ENCODE measurements at regions not wholly inside any gene's neighbourhood (a gene's known extent, or its start where the extent isn't known, plus 50 kb on each side); places are given as distances from the start of the nearest gene placed in this dataset.

DNA sequence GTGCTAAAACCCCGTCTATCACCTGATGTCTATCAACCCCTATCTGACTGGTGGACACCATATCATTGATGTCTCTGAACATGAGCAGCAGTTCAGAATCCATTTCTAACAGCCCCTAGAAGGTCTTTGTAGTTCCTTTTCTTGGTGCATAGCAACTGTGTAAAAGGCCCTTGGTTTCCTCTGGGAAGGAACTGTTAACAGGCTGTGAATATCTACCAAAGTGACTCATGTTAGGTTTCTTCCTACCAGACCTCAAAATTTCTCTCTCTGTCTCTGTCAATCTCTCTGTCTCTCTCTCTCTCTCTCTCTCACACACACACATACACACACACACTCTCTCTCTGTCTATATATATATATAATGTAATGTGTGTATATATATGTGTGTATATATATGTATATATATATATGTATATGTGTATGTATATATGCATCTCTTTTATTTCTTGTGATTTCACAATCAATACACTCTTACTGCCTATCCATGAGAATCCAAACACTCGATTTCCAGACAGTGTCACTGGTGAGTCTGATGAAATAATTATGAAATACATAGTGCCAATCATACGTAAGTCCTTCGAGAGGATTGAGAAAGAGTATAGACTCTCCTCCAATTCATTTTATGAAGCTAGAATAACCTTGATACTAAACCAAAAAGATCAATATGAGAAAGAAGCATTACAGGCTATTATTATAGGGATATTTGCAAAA, 335.9 kb upstream of the SLCO3A1 start:
- in situ Hi-C loops (cut with MboI; ENCODE audit: low sequenced_read_pairs), result no loop called here

DNA sequence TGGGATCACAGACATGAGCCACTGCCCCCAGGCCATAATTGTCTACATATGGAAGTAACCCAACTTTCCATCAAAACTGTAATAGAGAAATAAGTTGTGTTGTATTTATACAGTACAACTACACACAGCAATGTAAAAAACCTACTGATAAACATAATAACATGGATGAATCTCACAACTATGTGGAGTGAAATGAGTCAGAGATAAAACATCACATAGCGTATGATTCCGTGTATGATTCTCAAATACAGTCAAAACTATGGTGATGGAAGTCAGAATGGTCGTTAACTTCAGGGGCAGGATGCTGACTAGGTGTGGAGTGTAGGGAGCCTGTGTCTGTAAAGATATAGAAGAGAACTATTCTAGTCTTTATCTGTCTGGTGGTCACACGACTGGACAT, 332.7 kb upstream of the SLCO3A1 start:
- in situ Hi-C loops (cut with MboI; ENCODE audit: low sequenced_read_pairs), result no loop called here

DNA sequence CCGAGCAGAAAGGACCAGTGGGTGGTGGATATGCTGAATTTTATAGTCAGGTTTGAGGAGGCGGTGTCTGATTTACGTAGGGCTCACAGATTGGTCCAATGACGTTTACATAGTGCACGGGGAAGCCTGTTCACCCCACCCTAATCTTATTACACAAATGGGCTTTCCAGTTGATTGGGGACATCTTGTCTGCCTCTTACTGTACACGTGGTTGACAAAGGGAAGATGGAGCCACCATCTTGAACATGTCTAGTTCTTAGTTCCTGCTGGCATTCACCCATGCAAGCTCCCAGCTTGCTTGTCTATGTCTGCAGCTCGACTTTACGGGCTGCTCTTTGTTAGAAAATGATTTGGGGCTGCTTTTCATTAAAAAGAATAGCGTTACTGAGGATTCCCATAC, 332.0 kb upstream of the SLCO3A1 start:
- in situ Hi-C loops (cut with MboI; ENCODE audit: low sequenced_read_pairs), result no loop called here

DNA sequence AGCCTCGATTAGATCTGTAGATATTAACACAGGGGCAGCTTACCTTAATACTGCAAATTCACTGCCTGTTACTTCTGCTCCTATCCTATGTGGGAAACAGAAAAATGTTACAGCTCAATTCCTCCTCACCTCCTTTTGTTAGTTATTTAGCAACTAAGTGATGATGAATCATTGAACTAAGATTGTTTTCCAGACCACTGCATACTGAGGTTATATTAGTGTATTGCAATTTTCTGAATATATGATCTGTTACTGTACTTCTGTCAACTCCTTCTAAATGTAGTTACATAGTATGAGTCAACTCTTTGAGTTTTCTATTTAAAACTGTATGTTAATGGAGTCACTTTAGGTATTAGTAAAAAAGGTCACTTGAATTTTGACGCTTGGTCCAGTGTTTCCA, 331.5 kb upstream of the SLCO3A1 start:
- in situ Hi-C loops (cut with MboI; ENCODE audit: low sequenced_read_pairs), result no loop called here

DNA sequence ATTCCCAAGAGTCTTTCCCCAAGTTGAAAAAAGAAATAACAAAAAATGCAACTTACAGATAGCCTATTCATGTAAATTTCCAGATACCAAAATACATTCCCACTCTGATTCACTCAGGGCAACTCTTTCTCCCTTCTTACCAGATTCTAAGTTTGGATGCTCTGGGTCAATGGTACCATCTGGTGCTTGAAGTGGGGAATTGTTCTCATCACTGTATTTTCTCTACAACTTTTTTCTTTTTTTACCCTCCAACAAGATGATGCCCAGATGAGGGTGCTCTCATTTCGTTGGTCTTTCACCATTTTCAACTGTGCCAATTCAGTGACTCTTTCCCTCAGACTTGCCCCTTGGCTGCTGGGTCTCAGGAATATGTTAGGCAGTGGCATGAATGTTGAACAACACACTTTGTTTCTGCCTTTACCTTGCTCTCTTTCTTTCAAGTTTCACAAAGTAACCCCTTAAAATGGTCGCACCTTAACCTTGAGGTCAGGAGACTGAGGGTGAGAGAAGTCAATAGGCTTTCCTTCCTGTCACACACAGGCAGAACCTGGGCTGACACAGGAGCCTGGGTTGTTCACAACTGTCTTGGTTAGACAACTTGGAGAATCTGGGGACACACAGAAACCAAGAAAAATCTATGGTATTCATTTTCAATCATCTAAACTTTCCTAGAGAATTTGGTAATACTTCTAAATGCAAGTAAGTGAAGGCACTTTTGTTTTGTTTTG, 330.7 kb upstream of the SLCO3A1 start:
- in situ Hi-C loops (cut with MboI; ENCODE audit: low sequenced_read_pairs), result no loop called here

DNA sequence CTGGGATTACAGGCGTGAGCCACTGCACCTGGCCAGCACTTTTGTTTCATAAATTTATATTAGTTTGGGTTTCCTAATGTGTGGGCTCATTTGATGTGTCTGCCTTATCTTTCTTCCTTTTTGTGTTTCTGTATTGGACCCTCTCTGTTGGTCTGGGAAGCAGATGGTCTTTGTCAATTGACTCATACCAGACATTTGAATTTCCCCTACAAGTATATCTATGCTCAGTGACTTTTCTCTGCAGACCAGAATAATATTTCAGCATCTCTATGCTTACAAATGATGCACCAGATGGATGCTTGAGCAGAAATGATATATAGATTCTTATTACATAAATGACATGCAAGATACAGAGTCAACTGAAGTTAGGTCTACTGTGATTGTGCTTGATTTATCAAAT, 329.9 kb upstream of the SLCO3A1 start:
- in situ Hi-C loops (cut with MboI; ENCODE audit: low sequenced_read_pairs), result no loop called here

DNA sequence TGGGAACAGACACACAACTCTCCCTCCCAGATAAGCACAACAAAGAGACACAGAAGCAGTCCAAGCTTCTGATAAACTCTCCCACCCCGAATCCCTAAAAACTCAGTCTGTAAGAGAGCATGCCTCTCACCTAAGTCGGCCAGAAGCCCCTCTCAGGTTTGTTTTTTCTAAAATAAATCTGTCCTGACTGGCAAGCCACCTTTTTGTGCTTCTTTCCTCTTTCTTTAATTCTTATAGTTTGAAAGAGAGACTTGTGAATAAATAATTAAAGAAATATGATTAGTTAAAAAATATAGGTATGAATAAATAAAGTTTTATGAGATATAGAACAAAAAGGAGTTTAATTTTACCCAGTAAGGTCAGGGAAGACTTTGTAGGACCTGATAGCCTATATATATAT, 329.0 kb upstream of the SLCO3A1 start:
- in situ Hi-C loops (cut with MboI; ENCODE audit: low sequenced_read_pairs), result no loop called here

DNA sequence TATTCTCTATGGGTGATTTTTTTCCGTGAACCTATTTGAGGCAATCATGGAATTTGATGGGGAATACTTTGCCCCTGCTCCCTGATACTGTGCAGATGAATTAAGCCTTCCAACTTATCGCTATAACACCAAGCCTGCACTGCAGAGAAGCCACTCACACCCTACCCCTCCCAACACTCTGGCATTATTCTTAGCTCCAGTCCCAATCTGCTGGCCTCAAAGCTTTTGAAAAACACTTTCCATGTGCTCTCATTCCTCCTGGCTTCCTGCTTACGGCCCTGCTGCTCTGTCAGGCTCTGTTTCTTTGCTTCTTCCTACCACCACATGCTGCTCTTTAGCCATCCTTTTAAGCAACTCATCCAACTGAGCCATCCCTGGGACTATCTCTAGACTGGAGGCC, 327.8 kb upstream of the SLCO3A1 start:
- in situ Hi-C loops (cut with MboI; ENCODE audit: low sequenced_read_pairs), result no loop called here

- in situ Hi-C loops (cut with MboI; ENCODE audit: low sequenced_read_pairs), result no loop called here
Observed at GRCh38 chr15:91526424-91526823, 327.1 kb upstream of the SLCO3A1 start.

- in situ Hi-C loops (cut with MboI; ENCODE audit: low sequenced_read_pairs), result no loop called here
Observed at GRCh38 chr15:91528801-91529200, 324.7 kb upstream of the SLCO3A1 start.

DNA sequence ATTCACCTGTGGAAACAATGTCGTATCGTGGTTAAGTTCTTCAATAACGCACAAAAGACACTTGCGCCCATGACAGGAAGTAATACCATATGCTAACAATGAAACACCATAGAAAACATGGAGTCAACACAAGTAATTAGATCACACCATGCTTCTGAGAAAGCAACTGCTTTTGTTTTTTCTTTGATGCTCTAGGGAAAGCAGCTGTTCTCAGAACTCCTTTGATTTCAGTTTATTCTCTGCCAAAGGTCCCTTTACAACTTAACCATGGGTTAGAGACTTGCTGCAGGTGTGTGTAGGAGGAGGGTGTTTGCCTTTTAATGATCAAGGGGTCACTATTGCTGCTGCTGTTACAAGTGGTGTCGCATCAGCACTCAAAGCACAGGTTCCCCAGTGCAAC, 324.0 kb upstream of the SLCO3A1 start:
- in situ Hi-C loops (cut with MboI; ENCODE audit: low sequenced_read_pairs), result no loop called here

GRCh38 chr15:91530279-91530678, 323.2 kb upstream of the SLCO3A1 start:
- in situ Hi-C loops (cut with MboI; ENCODE audit: low sequenced_read_pairs), result no loop called here

DNA sequence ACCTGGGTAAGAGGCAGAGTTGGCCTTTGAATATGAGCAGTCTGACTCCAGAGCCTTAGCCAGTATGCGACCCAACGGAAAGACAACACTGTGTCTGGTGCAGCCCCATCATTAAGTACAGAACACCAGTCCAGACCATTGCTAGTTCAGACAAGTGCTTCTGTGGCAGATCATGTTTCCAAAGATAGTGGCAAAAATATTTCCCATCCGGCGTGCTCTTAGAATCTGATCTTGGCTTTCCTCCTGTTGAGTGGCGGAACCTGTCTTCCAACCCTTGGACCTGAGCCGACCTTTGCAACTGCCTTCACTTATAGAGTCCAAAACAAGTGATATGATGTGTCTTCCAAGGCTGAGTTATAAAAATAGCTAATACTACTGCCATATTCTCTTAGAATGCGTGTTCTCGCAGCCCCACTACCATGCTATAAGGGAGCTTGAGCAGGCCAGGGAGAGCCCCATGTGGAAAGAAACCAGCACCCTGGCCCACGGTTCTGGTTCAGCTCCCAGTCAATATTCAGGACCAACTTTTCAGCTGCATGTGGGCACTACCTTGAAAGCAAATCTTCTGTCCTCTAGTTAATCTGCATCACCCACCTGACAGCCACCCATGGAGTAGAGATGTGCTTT, 322.4 kb upstream of the SLCO3A1 start:
- in situ Hi-C loops (cut with MboI; ENCODE audit: low sequenced_read_pairs), result no loop called here

DNA sequence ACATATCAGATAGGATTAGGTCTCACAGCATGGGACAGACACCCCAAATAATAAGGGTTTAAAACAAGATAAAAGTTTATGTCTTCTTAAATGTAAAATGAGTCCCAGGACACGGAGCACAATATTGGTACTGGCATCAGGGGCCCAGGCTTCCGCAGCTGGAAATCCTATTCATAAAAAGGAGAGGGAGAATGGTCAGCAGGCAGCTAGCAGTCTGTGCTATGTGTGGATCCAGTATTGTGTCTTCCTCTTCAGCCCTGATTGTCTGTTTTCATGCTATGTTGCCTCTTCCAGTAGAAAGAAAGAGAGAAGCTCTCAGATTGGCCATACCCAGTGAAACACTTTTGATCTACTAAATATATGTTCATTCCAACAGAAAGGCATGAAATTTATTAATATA, 319.3 kb upstream of the SLCO3A1 start:
- in situ Hi-C loops (cut with MboI; ENCODE audit: low sequenced_read_pairs), result no loop called here

- in situ Hi-C loops (cut with MboI; ENCODE audit: low sequenced_read_pairs), result no loop called here
Observed at GRCh38 chr15:91534976-91535375, 318.5 kb upstream of the SLCO3A1 start.

GRCh38 chr15:91535856-91536500, 317.5 kb upstream of the SLCO3A1 start:
- in situ Hi-C loops (cut with MboI; ENCODE audit: low sequenced_read_pairs), result no loop called here

- in situ Hi-C loops (cut with MboI; ENCODE audit: low sequenced_read_pairs), result no loop called here
Observed at GRCh38 chr15:91537856-91538255, 315.7 kb upstream of the SLCO3A1 start.

- in situ Hi-C loops (cut with MboI; ENCODE audit: low sequenced_read_pairs), result no loop called here
Observed at GRCh38 chr15:91538782-91539181, 314.7 kb upstream of the SLCO3A1 start.

- in situ Hi-C loops (cut with MboI; ENCODE audit: low sequenced_read_pairs), result no loop called here
Observed at GRCh38 chr15:91541286-91541685, 312.2 kb upstream of the SLCO3A1 start.

- in situ Hi-C loops (cut with MboI; ENCODE audit: low sequenced_read_pairs), result no loop called here
Observed at GRCh38 chr15:91542226-91542625, 311.3 kb upstream of the SLCO3A1 start.

DNA sequence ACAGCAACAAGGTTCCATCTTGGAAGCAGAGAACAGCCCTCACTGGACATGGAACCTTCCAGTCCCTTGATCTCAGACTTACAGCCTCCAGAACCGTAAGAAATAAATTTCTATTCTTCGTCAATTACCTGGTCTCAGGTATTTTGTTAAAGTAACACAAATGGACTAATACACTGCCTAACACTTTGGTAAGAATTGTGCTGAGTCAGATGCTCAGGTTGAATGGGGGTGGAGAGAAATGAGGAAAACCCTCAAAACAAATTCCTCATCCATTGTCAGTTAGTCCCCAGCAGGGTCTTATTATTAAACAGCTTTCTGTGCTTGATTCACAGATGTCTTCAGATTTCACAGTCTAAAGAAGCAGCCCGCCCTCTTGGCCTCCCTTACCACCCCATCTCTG, 306.2 kb upstream of the SLCO3A1 start:
- in situ Hi-C loops (cut with MboI; ENCODE audit: low sequenced_read_pairs), result no loop called here

- in situ Hi-C loops (cut with MboI; ENCODE audit: low sequenced_read_pairs), result no loop called here
Observed at GRCh38 chr15:91548549-91548948, 305.0 kb upstream of the SLCO3A1 start.

All from HL-60/S4 treated with retinoic acid at 250 ng/mL for 4 days and 3 days (cell line).